Neuron (in vitro differentiated cells): ENCODE measurements at regions not wholly inside any gene's neighbourhood (a gene's known extent, or its start where the extent isn't known, plus 50 kb on each side); places are given as distances from the start of the nearest gene placed in this dataset.

ENCODE experiments used
- H2AFZ ChIP-seq: one replicate; pipeline ENCODE4 v1.6.1; 2013; ENCODE audit warnings: low read depth, mild to moderate bottlenecking, inconsistent platforms, low read length, moderate library complexity
- H3K27me3 ChIP-seq: one replicate; pipeline ENCODE4 v1.6.1; 2013; ENCODE audit warnings: low read length; ENCODE audit not compliant: insufficient read depth
- H3K36me3 ChIP-seq: one replicate; pipeline ENCODE4 v1.6.1; 2013; ENCODE audit warnings: low read length; ENCODE audit not compliant: insufficient read depth
- H3K4me1 ChIP-seq: one replicate; pipeline ENCODE4 v1.6.1; 2013; ENCODE audit warnings: low read length; ENCODE audit not compliant: insufficient read depth
- H3K4me3 ChIP-seq: 2 replicates; pipeline ENCODE4 v1.5.1; 2013; ENCODE audit warnings: mild to moderate bottlenecking, low read length, moderate library complexity
- H3K9me3 ChIP-seq: one replicate; pipeline ENCODE4 v1.6.1; 2013; ENCODE audit warnings: low read length

- Histone ChIP-seq H3K36me3 (no peaks in the 10 kb centered on the region), H2AFZ (no peak overlapping the region), H3K4me1 (no peaks in the 10 kb centered on the region), H3K9me3 (peaks cover 3% of the 10 kb centered on the region), H3K27me3 (no peaks in the 10 kb centered on the region), H3K4me3 (no peak overlapping the region)
Measured at GRCh38 chr14:71332476-71332875, 425.2 kb downstream of the PCNX1 start.

GRCh38 chr14:71333705-71334104 lies 426.4 kb downstream of the PCNX1 start:
- no peak overlapping the region for H2AFZ ChIP-seq
- no peaks in the 10 kb centered on the region for H3K36me3 ChIP-seq
- H3K4me1 ChIP-seq = no peaks in the 10 kb centered on the region
- H3K9me3 ChIP-seq = peaks cover 2% of the 10 kb centered on the region
- no peaks in the 10 kb centered on the region for H3K27me3 ChIP-seq
- H3K4me3 ChIP-seq = no peak overlapping the region

GRCh38 chr14:71336489-71337192 lies 429.4 kb downstream of the PCNX1 start:
- Histone ChIP-seq H3K36me3 (no peaks in the 10 kb centered on the region), H3K4me3 (no peak overlapping the region), H3K9me3 (no peaks in the 10 kb centered on the region), H3K27me3 (no peaks in the 10 kb centered on the region), H3K4me1 (no peaks in the 10 kb centered on the region), H2AFZ (no peak overlapping the region)

- no peak overlapping the region for H2AFZ ChIP-seq
- H3K4me3 ChIP-seq = no peak overlapping the region
- H3K4me1 ChIP-seq = no peaks in the 10 kb centered on the region
- H3K9me3 ChIP-seq = no peaks in the 10 kb centered on the region
- H3K36me3 ChIP-seq = no peaks in the 10 kb centered on the region
- no peaks in the 10 kb centered on the region for H3K27me3 ChIP-seq
Measured at GRCh38 chr14:71338153-71338552, 430.9 kb downstream of the PCNX1 start.

GRCh38 chr14:71339650-71340415 lies 432.6 kb downstream of the PCNX1 start:
- Histone ChIP-seq H3K27me3 (no peaks in the 10 kb centered on the region), H3K4me3 (no peak overlapping the region), H3K4me1 (no peaks in the 10 kb centered on the region), H3K9me3 (no peaks in the 10 kb centered on the region), H2AFZ (no peak overlapping the region), H3K36me3 (no peaks in the 10 kb centered on the region)

- Histone ChIP-seq H3K9me3 (no peaks in the 10 kb centered on the region), H3K4me3 (no peak overlapping the region), H3K36me3 (no peaks in the 10 kb centered on the region), H3K27me3 (no peaks in the 10 kb centered on the region), H3K4me1 (no peaks in the 10 kb centered on the region), H2AFZ (no peak overlapping the region)
Measured at GRCh38 chr14:71341156-71341555, 433.9 kb downstream of the PCNX1 start.

- Histone ChIP-seq H3K36me3 (no peaks in the 10 kb centered on the region), H3K27me3 (no peaks in the 10 kb centered on the region), H2AFZ (no peak overlapping the region), H3K9me3 (no peaks in the 10 kb centered on the region), H3K4me1 (no peaks in the 10 kb centered on the region), H3K4me3 (no peak overlapping the region)
Measured at GRCh38 chr14:71343724-71344123, 436.5 kb downstream of the PCNX1 start.

- H3K4me1 ChIP-seq = no peaks in the 10 kb centered on the region
- H3K27me3 ChIP-seq = no peaks in the 10 kb centered on the region
- no peak overlapping the region for H3K4me3 ChIP-seq
- H3K9me3 ChIP-seq = no peaks in the 10 kb centered on the region
- no peak overlapping the region for H2AFZ ChIP-seq
- H3K36me3 ChIP-seq = no peaks in the 10 kb centered on the region
Measured at GRCh38 chr14:71344506-71344905, 437.2 kb downstream of the PCNX1 start.

GRCh38 chr14:71346685-71347084 lies 439.4 kb downstream of the PCNX1 start:
- H3K36me3 ChIP-seq = no peaks in the 10 kb centered on the region
- no peaks in the 10 kb centered on the region for H3K9me3 ChIP-seq
- no peak overlapping the region for H2AFZ ChIP-seq
- no peak overlapping the region for H3K4me3 ChIP-seq
- H3K27me3 ChIP-seq = no peaks in the 10 kb centered on the region
- no peaks in the 10 kb centered on the region for H3K4me1 ChIP-seq

GRCh38 chr14:71348394-71348793 lies 441.1 kb downstream of the PCNX1 start:
- Histone ChIP-seq H3K4me1 (no peaks in the 10 kb centered on the region), H3K36me3 (no peaks in the 10 kb centered on the region), H3K27me3 (no peaks in the 10 kb centered on the region), H3K4me3 (no peak overlapping the region), H2AFZ (no peak overlapping the region), H3K9me3 (peaks cover 4% of the 10 kb centered on the region)

GRCh38 chr14:71348817-71349216 lies 441.6 kb downstream of the PCNX1 start:
- no peak overlapping the region for H3K4me3 ChIP-seq
- peaks cover 5% of the 10 kb centered on the region for H3K9me3 ChIP-seq
- H3K27me3 ChIP-seq = no peaks in the 10 kb centered on the region
- H3K36me3 ChIP-seq = no peaks in the 10 kb centered on the region
- no peaks in the 10 kb centered on the region for H3K4me1 ChIP-seq
- no peak overlapping the region for H2AFZ ChIP-seq

- peaks cover 5% of the 10 kb centered on the region for H3K9me3 ChIP-seq
Measured at GRCh38 chr14:71354142-71354541, 446.9 kb downstream of the PCNX1 start.

GRCh38 chr14:71354801-71355200 lies 447.5 kb downstream of the PCNX1 start:
- H3K4me3 ChIP-seq = no peak overlapping the region
- H2AFZ ChIP-seq = no peak overlapping the region
- peaks cover 5% of the 10 kb centered on the region for H3K9me3 ChIP-seq
- H3K4me1 ChIP-seq = peaks cover 10% of the 10 kb centered on the region
- H3K36me3 ChIP-seq = no peaks in the 10 kb centered on the region
- H3K27me3 ChIP-seq = no peaks in the 10 kb centered on the region

More at GRCh38 chr14:71354142-71354541, 446.9 kb downstream of the PCNX1 start:
- H3K27me3 ChIP-seq = no peaks in the 10 kb centered on the region
- H3K4me1 ChIP-seq = peaks cover 10% of the 10 kb centered on the region
- H3K4me3 ChIP-seq = no peak overlapping the region
- H3K36me3 ChIP-seq = no peaks in the 10 kb centered on the region
- H2AFZ ChIP-seq = no peak overlapping the region
